UCSD-AML1 (cell line): ENCODE measurements at regions not wholly inside any gene's neighbourhood (a gene's known extent, or its start where the extent isn't known, plus 50 kb on each side); places are given as distances from the start of the nearest gene placed in this dataset.
"Not testable (repeated sequence)": the region's sequence is repeated elsewhere in the genome, so short reads cannot be mapped to it uniquely, and the experiment has no call there.

Experiments
- DNase-seq: peaks from one replicate; lab custom pipeline; 2025; ENCODE audit not compliant: unreplicated experiment; lab: John Stamatoyannopoulos, UW

DNA sequence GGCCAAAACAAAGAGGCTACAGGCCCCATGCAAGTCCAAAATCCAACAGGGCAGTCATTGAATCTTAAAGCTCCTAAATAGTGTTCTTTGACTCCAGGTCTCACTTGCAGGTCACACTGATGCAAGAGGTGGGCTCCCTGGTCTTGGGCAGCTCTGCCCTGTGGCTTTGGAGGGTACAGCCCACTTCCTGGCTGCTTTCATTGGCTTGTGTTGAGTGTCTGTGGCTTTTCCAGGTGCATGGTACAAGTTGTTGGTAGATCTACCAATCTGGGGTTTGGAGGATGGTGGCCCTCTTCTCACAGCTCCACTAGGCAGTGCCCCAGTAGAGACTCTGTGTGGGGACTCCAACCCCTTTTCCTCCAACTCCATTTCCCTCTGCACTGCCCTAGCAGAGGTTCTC lies 115.8 kb upstream of the ALKAL2 start:
- no peak for DNase-seq

DNA sequence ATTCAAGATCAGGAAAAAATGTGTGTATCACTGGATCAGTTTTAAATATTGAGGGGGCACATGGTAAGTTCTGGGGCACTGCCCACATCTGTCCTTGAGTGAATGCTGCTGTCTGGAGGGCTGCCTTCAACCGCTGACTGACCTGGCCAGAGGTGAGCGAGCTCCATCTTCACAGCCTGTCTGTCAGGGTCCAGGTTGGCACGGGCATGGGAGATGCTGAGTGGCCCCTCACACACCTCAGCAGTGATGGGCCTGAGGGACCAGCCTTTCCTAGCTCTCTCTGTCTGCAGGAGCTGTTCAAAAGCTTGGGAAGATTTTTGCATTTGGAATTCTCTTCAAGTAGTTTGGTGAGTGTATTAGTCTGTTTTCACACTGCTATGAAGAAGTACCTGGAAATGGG lies 114.8 kb upstream of the ALKAL2 start:
- no peak for DNase-seq

DNA sequence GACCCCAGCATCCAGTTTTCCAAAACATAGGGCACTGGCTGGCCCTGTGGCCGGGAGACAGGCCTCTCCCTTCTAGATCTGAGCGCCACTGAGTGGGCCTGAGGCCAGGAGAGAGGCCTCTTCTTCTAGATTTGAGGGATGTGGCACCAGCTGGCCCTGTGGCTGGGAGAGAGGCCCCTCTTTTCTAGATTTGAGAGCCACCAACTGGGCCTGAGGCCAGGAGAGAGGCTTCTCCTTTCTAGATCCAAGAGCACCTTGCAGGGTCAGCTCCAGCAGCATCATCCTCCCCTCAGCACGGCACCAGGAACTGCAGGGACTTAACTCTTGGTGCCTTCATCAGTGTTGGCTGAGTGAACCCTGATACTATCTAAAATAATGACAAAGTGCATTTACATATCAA lies 114.3 kb upstream of the ALKAL2 start:
- no peak for DNase-seq

DNA sequence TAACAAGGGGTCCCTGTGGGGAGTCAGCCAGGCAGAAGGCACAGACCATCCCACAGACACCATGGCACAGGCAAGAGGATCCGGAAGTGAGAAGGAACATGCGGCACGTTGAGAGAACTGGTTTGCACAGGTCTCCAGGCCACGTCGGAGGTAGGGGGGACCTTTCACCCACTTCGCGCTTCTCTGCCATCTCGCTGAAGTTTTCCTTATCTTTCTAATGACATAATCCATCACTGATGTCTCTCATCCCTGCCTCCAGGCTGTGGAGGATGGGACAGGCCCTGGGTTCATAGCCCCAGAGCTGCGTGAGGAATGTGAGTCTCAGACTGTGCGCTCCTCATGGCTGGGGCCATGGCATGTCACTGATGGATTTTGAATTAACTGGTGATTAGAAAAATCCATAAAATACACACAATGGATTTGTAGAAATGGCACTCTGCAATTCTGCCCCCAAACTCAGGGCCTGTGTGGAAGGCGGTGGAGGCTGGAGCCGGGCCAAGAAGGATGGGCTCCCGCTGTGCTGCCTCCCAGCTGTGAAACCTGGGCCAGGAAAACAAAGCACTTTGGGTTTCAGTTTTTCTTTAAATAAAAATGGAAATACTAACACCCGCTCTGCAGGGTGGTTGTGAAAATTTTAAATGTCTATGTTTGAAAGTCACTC lies 113.3 kb upstream of the ALKAL2 start:
- no peak for DNase-seq

DNA sequence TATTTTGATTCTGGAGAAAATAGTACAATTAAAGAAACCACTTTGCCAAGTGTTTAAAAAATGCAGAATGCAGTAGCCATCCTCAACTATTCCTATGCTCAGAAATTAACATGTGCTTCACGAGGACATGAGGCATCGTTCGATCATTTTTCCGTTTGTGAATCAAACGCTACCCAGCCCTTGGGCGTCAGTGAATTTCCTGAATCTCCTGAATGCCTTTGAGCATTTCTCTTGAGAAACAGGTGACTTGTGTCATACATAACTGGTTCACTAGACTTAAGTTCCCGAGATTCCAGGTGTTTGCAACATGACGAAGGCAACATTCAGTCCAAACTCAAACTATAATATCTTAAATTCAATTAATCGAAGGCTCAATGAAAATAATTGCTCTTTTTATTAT lies 110.0 kb upstream of the ALKAL2 start:
- no peak for DNase-seq

DNA sequence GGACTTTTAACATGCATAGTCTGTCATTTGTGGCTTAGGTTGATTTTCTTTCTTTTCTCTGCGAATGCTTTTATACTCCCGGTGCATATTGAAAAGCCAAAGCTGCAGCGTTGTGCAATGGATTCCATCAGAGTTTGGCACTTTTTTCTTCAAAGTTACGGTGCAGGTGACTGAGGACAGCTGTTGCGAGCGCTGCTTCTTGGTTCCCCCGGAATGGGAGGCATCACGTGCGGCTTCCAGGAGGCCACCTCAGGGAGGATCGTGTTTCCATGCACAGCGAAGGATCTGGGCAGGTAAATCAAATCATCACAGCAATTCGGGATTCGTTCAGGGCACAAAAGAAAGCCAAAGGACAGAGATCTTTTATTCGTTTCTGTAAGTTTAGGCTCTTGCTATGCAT lies 109.6 kb upstream of the ALKAL2 start:
- no peak for DNase-seq

DNA sequence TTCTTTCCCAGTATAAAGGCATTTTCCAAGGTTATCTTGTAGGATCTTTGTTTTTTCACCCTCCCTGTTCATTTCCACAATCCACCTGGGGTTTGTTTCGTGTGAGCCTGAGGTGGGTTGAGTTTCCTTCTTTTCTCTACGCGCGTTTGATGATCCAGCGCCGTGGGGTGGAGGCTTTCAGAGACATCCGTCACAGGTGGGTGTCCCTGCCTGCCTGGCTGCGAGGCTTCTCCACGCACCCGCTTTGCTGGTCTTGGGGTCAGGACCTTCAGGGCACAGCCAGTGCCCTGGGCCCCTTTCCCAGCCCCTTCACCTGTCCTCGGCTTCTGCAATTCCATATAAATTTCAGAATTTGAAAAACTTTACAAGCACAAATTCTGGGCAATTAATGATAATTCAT lies 109.0 kb upstream of the ALKAL2 start:
- DNase-seq: no peak

DNA sequence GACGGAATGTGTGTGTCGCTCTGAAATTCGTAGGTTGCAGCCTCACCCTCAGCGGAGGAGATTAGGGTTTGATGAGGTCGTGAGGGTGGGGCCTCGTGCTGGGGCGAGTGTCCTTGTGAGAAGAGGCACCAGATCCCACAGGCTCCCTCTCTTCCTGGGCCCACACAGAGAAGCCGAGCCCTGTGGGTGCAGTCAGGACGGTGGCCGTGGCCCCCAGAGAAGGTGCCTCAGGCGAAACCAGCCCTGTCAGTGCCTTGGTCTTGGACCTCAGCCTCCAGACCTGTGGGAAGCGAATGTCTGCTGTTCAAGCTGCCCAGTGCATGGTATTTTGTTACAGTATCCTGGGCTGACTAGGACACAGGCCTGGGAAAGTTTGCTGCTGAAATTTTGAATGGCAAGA lies 108.0 kb upstream of the ALKAL2 start:
- DNase-seq: no peak

DNA sequence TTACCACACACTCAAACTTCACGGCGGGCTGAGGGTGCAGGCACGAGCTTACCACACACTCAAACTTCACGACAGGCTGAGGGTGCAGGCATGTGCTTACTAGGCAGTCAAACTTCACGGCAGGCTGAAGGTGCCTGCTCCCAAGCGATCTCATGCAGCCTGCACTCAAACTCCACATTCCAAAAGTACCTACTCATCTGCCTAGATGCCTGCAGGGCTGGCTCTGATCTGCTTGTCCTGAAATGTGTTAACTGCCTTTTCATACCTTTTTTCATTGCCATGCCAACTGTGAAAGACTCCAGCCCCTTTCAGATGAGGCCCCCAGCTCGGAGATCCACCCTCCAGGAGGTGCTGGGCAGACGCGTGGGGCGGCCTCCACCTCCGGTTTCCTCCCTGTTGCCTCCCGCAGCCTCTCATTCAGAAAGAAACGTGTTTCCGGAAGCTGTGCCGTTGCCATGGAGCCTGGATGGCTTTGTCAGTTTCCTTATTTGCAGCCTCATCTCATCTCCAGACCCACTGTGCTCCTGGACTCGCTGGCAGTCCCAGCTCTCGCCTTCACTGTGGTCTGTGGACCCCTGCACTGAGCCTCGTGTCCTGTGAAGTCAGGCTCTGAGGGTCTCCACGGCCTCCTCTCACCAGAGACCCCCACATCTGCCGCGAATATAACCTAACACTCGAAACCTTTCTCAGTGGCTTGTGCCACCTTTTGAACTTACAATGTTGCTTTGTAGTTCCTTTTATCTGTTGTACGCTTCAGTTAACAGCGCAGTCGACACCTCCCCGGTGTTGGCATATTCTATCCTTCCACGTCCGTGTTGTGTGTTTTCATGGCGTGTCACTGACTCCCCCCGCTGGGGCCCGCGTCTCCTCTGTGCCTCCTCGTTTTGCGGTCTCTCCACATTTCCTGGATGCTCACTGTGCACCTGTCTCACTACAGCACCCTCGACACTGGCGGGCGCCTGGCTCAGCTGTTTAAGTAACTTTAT lies 106.1 kb upstream of the ALKAL2 start:
- DNase-seq: peak; percentile 48

DNA sequence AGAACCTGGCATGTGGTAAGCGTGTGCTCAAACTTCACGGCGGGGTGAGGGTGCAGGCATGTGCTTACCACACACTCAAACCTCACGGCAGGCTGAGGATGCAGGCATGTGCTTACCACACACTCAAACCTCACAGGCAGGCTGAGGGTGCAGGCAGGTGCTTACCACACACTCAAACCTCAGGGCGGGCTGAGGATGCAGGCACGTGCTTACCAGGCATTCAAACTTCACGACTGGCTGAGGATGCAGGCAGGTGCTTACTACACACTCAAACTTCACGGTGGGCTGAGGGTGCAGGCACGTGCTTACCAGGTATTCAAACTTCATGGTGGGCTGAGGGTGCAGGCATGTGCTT lies 105.0 kb upstream of the ALKAL2 start:
- DNase-seq: no peak

DNA sequence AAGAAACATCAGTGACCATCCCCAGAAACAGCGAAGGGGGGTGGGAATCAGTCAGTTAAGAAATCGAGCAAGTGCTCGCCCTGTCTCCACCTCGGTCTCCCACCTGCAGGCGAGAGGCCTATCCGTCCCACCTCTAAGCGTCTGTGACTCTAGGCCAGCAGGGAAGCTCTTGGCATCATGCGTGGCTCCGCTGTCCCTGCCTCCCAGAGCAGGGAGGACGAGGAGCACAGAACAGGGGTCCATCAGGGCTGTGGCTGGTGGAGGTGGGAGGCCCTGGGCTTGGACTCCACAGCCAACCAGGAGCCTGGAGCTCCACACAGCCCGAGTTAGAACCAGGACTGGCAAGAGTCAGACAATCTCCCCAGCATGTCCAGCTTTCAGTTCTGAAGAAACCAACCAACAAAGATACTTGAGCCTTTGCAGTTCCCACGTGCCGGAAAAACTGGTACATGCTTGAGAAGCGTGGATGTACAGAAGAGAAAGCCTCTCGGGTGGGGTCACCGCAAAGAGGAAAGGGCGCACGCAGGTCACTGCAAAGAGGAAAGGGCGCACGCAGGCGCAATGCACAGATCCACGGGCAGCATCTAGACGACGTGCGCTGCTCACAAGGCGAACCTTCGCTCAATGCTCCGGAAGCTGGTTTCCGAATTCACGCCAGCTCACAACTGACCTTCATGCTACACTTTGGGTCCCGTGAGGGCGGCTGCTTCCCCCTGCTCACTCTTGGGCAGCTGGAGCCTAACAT lies 104.5 kb upstream of the ALKAL2 start:
- no peak for DNase-seq

DNA sequence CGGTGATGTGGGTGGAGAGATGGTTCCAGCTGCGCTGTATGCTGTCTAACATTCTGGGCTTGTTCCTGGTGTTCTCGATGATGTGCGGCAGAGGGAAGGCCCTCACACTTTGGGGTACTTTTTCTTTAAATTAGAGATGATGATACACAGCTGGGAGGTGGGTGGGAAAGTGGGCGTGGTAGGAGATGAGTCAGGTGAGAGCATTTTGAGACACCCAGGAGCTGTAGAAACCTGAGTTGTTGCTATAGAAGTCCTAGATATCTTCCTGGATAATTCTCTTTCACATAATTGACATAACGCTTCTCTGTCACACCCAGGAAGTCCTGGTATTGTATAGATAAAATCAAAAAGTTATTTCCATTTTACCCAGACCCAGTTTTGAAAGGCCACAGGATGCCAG lies 103.8 kb upstream of the ALKAL2 start:
- no peak for DNase-seq

DNA sequence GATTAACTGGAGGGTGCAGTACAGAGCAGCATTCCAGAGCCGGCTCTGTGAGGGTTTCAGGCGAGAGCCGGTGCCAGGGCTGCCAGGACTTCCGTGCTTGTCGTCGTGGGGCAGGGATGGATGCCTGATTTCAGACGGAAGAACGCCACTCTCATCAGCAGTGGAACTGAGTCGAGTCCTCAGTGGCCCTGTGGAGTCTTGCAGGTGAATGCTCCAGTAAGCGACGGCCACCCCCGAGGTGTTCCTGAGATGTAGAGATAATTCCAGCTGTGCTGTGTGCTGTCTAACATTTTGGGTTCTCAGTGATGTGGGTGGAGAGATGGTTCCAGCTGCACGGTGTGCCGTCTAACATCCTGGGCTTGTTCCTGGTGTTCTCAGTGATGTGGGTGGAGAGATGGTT lies 103.1 kb upstream of the ALKAL2 start:
- DNase-seq: no peak

DNA sequence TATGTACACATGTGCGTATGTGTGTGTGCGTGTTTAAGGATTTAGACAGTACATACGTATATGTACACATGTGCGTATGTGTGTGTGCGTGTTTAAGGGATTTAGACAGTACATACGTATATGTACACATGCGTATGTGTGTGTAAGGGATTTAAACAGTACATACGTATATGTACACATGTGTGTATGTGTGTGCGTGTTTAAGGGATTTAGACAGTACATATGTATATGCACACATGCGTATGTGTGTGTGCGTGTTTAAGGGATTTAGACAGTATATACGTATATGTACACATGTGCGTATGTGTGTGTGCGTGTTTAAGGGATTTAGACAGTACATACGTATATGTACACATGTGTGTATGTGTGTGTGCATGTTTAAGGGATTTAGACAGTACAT lies 102.1 kb upstream of the ALKAL2 start:
- DNase-seq: not testable (repeated sequence)

DNA sequence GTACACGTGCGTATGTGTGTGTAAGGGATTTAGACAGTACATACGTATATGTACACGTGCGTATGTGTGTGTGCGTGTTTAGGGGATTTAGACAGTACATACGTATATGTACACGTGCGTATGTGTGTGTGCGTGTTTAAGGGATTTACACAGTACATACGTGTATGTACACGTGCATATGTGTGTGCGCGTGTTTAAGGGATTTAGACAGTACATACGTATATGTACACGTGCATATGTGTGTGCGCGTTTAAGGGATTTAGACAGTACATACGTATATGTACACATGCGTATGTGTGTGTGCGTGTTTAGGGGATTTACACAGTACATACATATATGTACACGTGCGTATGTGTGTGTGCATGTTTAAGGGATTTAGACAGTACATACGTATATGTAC lies 100.9 kb upstream of the ALKAL2 start:
- DNase-seq: not testable (repeated sequence)

DNA sequence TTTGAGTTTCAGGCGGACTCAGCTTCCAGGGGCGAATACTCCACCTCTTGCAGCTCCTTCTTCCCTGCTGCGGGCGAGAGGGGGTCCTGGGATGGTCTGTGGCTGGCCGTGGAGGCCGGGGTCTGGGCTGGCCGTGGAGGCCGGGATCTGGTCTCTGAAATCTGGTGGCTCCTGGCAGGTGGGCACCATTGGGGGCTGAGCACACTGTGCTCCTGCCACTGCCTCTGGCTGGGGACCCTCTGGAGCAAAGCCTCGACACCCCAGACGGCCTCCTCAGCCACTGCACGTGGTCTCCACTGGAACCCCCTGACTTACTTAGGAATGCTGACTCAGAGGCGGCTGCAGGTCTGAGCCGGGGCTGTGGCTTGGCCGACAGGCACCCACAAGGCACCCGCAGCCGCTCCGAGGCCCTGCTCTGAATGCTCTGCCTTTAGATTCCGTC lies 100.1 kb upstream of the ALKAL2 start:
- no peak for DNase-seq

DNA sequence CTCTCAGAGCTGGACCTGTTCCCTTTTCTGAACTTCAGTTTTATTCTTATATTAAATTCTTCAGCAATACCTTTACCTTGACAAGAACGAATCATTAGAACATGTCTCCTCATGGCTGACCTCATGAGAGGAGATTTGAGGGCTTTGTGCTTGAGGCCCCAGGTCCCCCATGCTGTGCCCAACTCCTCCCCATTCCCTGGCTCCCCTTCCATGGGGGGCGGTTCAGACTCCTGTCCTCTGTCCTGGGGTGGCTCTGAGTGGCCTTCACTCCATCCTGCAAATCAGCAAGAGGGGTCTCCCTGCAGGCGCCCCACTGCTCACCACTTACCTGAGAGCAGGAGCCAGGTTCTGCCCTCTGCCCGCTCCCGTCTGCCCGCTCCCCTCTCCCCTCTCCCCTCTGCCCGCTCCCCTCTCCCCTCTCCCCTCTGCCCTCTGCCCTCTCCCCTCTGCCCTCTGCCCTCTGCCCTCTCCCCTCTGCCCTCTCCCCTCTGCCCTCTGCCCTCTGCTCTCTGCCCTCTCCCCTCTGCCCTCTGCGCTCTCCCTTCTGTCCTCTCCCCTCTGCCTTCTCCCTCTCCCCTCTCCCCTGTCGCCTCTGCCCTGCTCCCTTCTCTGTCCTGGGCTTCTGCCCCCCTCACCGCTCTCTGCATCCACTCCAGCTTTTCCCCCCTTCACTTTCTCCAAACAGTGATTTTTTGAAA lies 98.7 kb upstream of the ALKAL2 start:
- no peak for DNase-seq

DNA sequence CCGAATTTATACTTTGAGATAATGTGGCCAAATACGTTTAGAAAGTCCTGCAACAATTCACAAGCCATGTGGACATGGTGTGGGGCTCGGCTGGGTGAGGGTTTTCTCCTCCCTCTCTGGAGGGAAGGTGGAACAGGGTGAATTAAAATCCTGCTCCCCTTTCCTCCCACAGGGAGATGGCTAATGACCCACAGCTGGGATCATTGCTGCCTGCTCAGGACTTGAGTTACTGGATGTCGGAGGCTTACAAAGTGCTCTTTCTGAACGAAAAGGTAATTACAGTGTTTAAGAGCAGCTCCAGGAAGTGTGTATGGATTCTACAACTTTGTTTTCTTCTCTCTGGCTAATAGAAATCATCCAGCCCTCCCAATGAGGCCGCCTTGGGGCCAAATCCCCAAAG lies 97.9 kb upstream of the ALKAL2 start:
- no peak for DNase-seq

DNA sequence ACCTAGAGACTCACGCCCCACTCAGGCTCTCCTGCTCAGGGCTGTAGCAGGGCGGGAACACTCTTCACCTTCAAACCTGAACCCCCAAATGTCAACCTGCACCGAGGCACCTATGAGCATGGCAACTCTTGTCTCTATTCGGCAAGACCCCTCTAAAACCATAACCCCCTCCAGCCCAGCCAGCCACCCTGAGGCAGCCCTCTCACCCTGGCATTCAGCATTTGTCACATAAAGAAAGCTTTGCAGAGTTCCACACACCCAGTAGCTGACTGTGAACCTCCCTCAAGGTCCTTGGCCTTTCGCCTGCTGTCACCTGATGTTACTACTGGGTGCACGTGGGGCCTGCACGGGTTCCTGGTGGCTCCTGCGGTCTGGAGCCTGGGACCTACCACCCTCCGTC lies 97.2 kb upstream of the ALKAL2 start:
- no peak for DNase-seq

DNA sequence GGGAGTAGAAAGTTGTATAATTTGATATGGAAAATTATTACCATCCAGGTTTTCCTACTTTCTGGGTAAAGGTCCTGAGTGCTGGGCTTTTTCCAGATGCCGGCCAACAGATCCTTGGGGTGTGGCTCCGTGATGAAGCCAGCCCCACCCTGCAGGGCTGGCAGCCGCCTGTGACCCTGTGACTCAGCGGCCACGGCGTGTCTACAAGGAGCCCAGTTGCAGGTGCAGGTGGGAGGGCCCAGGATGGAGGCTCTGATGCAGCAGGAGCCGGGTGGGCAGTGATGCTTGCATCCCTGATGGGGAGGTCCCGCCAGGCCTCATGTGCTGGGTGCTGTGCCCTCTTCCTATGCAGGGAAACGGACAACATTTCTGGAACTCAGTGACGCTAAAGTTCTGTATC lies 96.0 kb upstream of the ALKAL2 start:
- no peak for DNase-seq

DNA sequence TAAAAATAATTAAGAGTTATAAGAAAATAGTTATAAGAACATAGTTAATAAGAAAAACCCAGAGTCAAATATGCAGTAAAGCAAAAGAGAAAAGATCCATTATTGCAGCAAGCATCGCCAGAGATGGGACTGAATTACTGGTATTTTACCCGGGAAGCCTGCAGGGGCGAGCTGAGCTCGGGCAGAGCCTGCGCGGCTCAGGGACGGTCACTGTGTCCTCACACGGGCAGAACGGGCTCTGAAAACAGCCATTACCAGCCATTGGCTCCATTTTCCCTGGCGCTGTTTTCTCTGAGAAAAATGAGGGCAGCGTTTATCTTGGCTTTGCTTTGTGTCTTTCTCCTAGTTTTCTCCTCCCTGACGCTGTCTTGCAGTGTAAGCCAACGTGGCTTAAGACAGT lies 95.3 kb upstream of the ALKAL2 start:
- no peak for DNase-seq
